HepG2 (cell line): ENCODE measurements at regions not wholly inside any gene's neighbourhood (a gene's known extent, or its start where the extent isn't known, plus 50 kb on each side); places are given as distances from the start of the nearest gene placed in this dataset.

ENCODE experiments used
- ATAC-seq: fragments of 200-7000 bp; cut with Tn5 transposase; 3 replicates; pipeline ENCODE4 v1.9.1; 2020; ENCODE audit warnings: mild to moderate bottlenecking, moderate library complexity
- BruUV-seq: library from RNA; stranded (reverse); fragments of 400-500 nt; replicated peaks from 2 replicates; lab custom pipeline; 2021; lab: Mats Ljungman, UMichigan
- CTCF ChIA-PET: fragments of 300-600 bp; formaldehyde crosslinking; extraction: SDS; loops from one replicate; lab custom pipeline; 2021; ENCODE audit warnings: low total read pairs, inconsistent platforms, low intra/inter-chr PET ratio; lab: Yijun Ruan, JAX
- POLR2A ChIA-PET: fragments of 350-600 bp; sonication (Branson Sonifier 250); formaldehyde crosslinking; loops from one replicate; lab custom pipeline; 2020; ENCODE audit warnings: antibody characterized with exemption, inconsistent platforms; lab: Yijun Ruan, JAX
- DNase-seq: peaks from one replicate; pipeline ENCODE4 v3.0.0-alpha.2; 2015; ENCODE audit warnings: low spot score
- FAIRE-seq: peaks from 3 replicates; lab custom pipeline; 2011; peaks lifted over from hg19 to GRCh38; lab: Jason Lieb, UNC
- H2AFZ ChIP-seq: one replicate; pipeline ENCODE4 v1.6.1; 2011; ENCODE audit warnings: low read length, inconsistent platforms
- H3K27ac ChIP-seq: fragments of 300-600 bp; 3 replicates; pipeline ENCODE4 v1.8.0; 2011; ENCODE audit warnings: mixed run types, mild to moderate bottlenecking, mixed read lengths, low read length, inconsistent platforms; ENCODE audit not compliant: insufficient read depth; ENCODE audit errors: extremely low read length
- H3K27me3 ChIP-seq, 2 experiments: fragments of 200-600 bp in 1 of 2; 2 replicates in 1 of 2; 3 replicates in 1 of 2; pipeline versions ENCODE4 v1.6.0 to v1.8.0; 2011; ENCODE audit warnings: low read length in 2 of 2, mild to moderate bottlenecking in 2 of 2, moderate library complexity in 2 of 2, inconsistent platforms in 1 of 2; ENCODE audit not compliant: insufficient read depth in 2 of 2, control insufficient read depth in 1 of 2
- H3K36me3 ChIP-seq, 2 experiments: fragments of 200-600 bp in 1 of 2; replicated peaks in 1 of 2; 2 replicates in 1 of 2; 3 replicates in 1 of 2; pipeline versions ENCODE4 v1.5.1 to v1.8.0; 2011; ENCODE audit warnings: low read length in 2 of 2, inconsistent platforms in 1 of 2; ENCODE audit not compliant: insufficient read depth in 2 of 2, control insufficient read depth in 1 of 2
- H3K4me1 ChIP-seq: 2 replicates; pipeline ENCODE4 v1.5.1; 2012; ENCODE audit warnings: low read length, inconsistent platforms; ENCODE audit not compliant: insufficient read depth
- H3K4me2 ChIP-seq: 2 replicates; pipeline ENCODE4 v1.6.0; 2011; ENCODE audit warnings: low read depth, low read length, inconsistent platforms
- H3K4me3 ChIP-seq, 3 experiments: fragments of 200-600 bp in 1 of 3; sonication (generic), shearing (Covaris generic) in 1 of 3; replicated peaks in 1 of 3; 2 replicates each; pipeline ENCODE4 v1.5.1; 2011 to 2016; ENCODE audit warnings: low read length in 3 of 3, inconsistent platforms in 2 of 3, low read depth in 2 of 3, mild to moderate bottlenecking in 2 of 3, control low read depth in 1 of 3, mixed read lengths in 1 of 3; ENCODE audit not compliant: insufficient read depth in 1 of 3
- H3K79me2 ChIP-seq: one replicate; pipeline ENCODE4 v1.6.1; 2011; ENCODE audit warnings: low read length, inconsistent platforms; ENCODE audit not compliant: insufficient read depth
- H3K9ac ChIP-seq: 2 replicates; pipeline ENCODE4 v1.6.0; 2011; ENCODE audit warnings: mild to moderate bottlenecking, low read depth, low read length, inconsistent platforms; ENCODE audit not compliant: insufficient read depth
- H3K9me3 ChIP-seq: 2 replicates; pipeline ENCODE4 v1.5.1; 2012; ENCODE audit warnings: mild to moderate bottlenecking, low read length
- H4K20me1 ChIP-seq: 2 replicates; pipeline ENCODE4 v1.6.0; 2011; ENCODE audit warnings: inconsistent platforms, mild to moderate bottlenecking, low read length, moderate library complexity; ENCODE audit not compliant: insufficient read depth
- KDM5B ChIP-seq: sonication (generic); formaldehyde crosslinking; IDR thresholded peaks from 2 replicates; pipeline ENCODE4 v1.4.0; 2020; ENCODE audit warnings: missing genetic modification reagents, mild to moderate bottlenecking, borderline replicate concordance
- PHF5A ChIP-seq: IDR thresholded peaks from one replicate; pipeline ENCODE4 v1.6.1; 2018; ENCODE audit warnings: low read depth, missing genetic modification reagents; ENCODE audit not compliant: unreplicated experiment
- PLSCR1 ChIP-seq: sonication (generic); formaldehyde crosslinking; IDR thresholded peaks from 2 replicates; pipeline ENCODE4 v1.5.0; 2020; ENCODE audit warnings: missing genetic modification reagents, mild to moderate bottlenecking, borderline replicate concordance
- TAF15 ChIP-seq: fragments of 200-400 bp; formaldehyde crosslinking; IDR thresholded peaks from one replicate; pipeline ENCODE4 v1.6.1; 2018; ENCODE audit warnings: mild to moderate bottlenecking, low read depth, low read length; ENCODE audit not compliant: poor library complexity, severe bottlenecking
- ZNF691 ChIP-seq: sonication (generic); formaldehyde crosslinking; IDR thresholded peaks from 2 replicates; pipeline ENCODE4 v1.4.0; 2020; ENCODE audit warnings: missing genetic modification reagents, low read depth, mild to moderate bottlenecking, borderline replicate concordance
- ZNF710 ChIP-seq: sonication (generic); formaldehyde crosslinking; IDR thresholded peaks from 2 replicates; pipeline ENCODE4 v1.5.0; 2020; ENCODE audit warnings: mild to moderate bottlenecking, missing genetic modification reagents, borderline replicate concordance
- ZNF83 ChIP-seq: sonication (generic); formaldehyde crosslinking; IDR thresholded peaks from 2 replicates; pipeline ENCODE4 v1.4.0; 2020; ENCODE audit warnings: missing genetic modification reagents, mild to moderate bottlenecking, borderline replicate concordance
- WGBS: methylation state at CpG from one replicate; pipeline ENCODE4 v1.1.6; 2017; ENCODE audit warnings: low lambda C conversion rate; 5-methylcytosine and 5-hydroxymethylcytosine counted together
- in situ Hi-C: cut with HindIII; loops from 2 replicates; pipeline ENCODE4 v1.10.0; 2017; ENCODE audit warnings: low pct_unique_long_range_greater_than_20kb; ENCODE audit not compliant: extremely low pct_ligation_motif_present
- intact Hi-C: fragments of 100-400 bp; cut with micrococcal nuclease; formaldehyde crosslinking; loops from one replicate; pipeline ENCODE4 v1.10.0; 2022; ENCODE audit not compliant: unreplicated experiment

GRCh38 chr4:188220006-188220405 lies 80.8 kb downstream of the TRIML1 start:
- POLR2A ChIA-PET = no interaction called here

GRCh38 chr4:188221090-188221489 lies 81.8 kb downstream of the TRIML1 start:
- H3K79me2 ChIP-seq = no peaks in the 10 kb centered on the region
- ATAC-seq = no peak
- no TSS peak for BruUV-seq
- no peaks in the 10 kb centered on the region for H3K4me1 ChIP-seq
- ChIA-PET POLR2A (no interaction called here), CTCF (no interaction called here)
- no peaks in the 10 kb centered on the region for H4K20me1 ChIP-seq
- no peak overlapping the region for H3K4me2 ChIP-seq
- in situ Hi-C loops = no loop called here
- no peaks in the 10 kb centered on the region for H3K36me3 ChIP-seq
- 76% methylated on average over 2 of the region's 2 CpGs for WGBS
- intact Hi-C loops = no loop called here
- H3K4me3 ChIP-seq = no peak overlapping the region
- no peak overlapping the region for H2AFZ ChIP-seq
- peaks cover 0 to 9% of the 10 kb centered on the region in 2 experiments; a peak in 2 of 5 replicates for H3K27me3 ChIP-seq
- H3K27ac ChIP-seq = no peak overlapping the region
- no peak for FAIRE-seq
- no peak overlapping the region for H3K9ac ChIP-seq
- DNase-seq = no peak
- H3K9me3 ChIP-seq = no peaks in the 10 kb centered on the region
- TF ChIP-seq PLSCR1 (no peak), KDM5B (no peak), ZNF83 (CRISPR knock-in tag) (no peak), ZNF691 (no peak), PHF5A (CRISPR knock-in tag) (no peak), TAF15 (no peak)

More at GRCh38 chr4:188220006-188220405, 80.8 kb downstream of the TRIML1 start:
- no peak overlapping the region for H3K27ac ChIP-seq
- no peak overlapping the region for H2AFZ ChIP-seq
- in situ Hi-C loops = no loop called here
- DNase-seq (no peak), ATAC-seq (no peak), FAIRE-seq (no peak)
- no peaks in the 10 kb centered on the region for H3K36me3 ChIP-seq
- H3K27me3 ChIP-seq = peaks cover 0 to 6% of the 10 kb centered on the region in 2 experiments; a peak in 2 of 5 replicates
- 6% methylated on average over 4 of the region's 4 CpGs for WGBS
- H3K4me3 ChIP-seq = no peak overlapping the region
- peaks cover 6% of the 10 kb centered on the region for H3K4me1 ChIP-seq
- TF ChIP-seq ZNF710 (CRISPR knock-in tag) = no peak
- H3K9ac ChIP-seq = no peak overlapping the region
- CTCF ChIA-PET = no interaction called here
- H4K20me1 ChIP-seq = no peaks in the 10 kb centered on the region
- intact Hi-C loops = no loop called here
- H3K9me3 ChIP-seq = no peaks in the 10 kb centered on the region
- no peaks in the 10 kb centered on the region for H3K79me2 ChIP-seq
- no peak overlapping the region for H3K4me2 ChIP-seq
- BruUV-seq = no TSS peak
